ENCODE measurements at regions not wholly inside any gene's neighbourhood (a gene's known extent, or its start where the extent isn't known, plus 50 kb on each side); places are given as distances from the start of the nearest gene placed in this dataset.

DNA sequence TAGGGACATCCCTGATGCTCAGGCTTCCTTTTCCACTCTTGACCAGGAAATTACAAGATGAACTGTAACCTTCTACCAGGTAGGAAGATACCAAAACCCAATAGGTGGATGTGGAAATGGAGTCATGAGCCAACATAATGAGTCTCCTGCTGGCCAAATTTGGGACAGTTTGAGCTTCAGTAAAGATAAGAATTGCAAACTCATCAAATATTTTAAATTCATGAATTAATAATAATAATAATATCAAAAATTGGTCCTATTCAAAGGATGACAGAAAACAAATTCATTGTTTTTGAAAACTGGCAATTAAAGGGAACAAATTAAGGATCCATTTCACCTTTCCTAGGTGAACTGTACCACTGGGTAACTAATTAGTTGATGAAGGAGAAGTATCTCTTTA lies 309.7 kb downstream of the NEK10 start:
- Histone ChIP-seq H3K27me3 (replicated peaks in 1 of 7) (peaks cover 0 to 4% (median 0%) of the 10 kb centered on the region in 7 donors), H3K4me1 (no peaks in the 10 kb centered on the region), H3K9me3 (peaks cover 0 to 19% (median 9%) of the 10 kb centered on the region in 8 donors), H3K36me3 (no peaks in the 10 kb centered on the region), H3K4me3 (no peak overlapping the region), H3K27ac (no peak overlapping the region)
- TF ChIP-seq POLR2AphosphoS5 (IDR thresholded peaks at IDR 0.05) (no peak), POLR2A (IDR thresholded peaks at IDR 0.05) (no peak)
- TF ChIP-seq, protein P1, sequence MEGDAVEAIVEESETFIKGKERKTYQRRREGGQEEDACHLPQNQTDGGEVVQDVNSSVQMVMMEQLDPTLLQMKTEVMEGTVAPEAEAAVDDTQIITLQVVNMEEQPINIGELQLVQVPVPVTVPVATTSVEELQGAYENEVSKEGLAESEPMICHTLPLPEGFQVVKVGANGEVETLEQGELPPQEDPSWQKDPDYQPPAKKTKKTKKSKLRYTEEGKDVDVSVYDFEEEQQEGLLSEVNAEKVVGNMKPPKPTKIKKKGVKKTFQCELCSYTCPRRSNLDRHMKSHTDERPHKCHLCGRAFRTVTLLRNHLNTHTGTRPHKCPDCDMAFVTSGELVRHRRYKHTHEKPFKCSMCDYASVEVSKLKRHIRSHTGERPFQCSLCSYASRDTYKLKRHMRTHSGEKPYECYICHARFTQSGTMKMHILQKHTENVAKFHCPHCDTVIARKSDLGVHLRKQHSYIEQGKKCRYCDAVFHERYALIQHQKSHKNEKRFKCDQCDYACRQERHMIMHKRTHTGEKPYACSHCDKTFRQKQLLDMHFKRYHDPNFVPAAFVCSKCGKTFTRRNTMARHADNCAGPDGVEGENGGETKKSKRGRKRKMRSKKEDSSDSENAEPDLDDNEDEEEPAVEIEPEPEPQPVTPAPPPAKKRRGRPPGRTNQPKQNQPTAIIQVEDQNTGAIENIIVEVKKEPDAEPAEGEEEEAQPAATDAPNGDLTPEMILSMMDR (IDR thresholded peaks at IDR 0.05 in 8 of 11, conservative IDR thresholded peaks at IDR 0.05 in 3 of 11) = no peak
- intact Hi-C loops (cut with DNase I; ENCODE audit: low total_unique reads) = no loop called here
- DNase-seq = no peak
